ENCODE measurements at regions not wholly inside any gene's neighbourhood (a gene's known extent, or its start where the extent isn't known, plus 50 kb on each side); places are given as distances from the start of the nearest gene placed in this dataset.

GRCh38 chr16:55144651-55145050 lies 179.4 kb upstream of the IRX6 start:
- Histone ChIP-seq H2AFZ (ENCODE audit: low read length) (no peak overlapping the region), H3K4me2 (ENCODE audit: low read depth, low read length, poor library complexity, severe bottlenecking) (no peak overlapping the region), H3K4me3 (ENCODE audit: low read length, poor library complexity, severe bottlenecking) (no peak overlapping the region), H3F3A (ENCODE audit: low read depth) (no peaks in the 10 kb centered on the region), H4K20me1 (ENCODE audit: insufficient read depth, low read length, poor library complexity, severe bottlenecking) (no peaks in the 10 kb centered on the region), H3K36me3 (ENCODE audit: insufficient read depth, low read length) (no peaks in the 10 kb centered on the region), H3K4me1 (ENCODE audit: insufficient read depth, low read length, poor library complexity, severe bottlenecking) (peaks cover 10% of the 10 kb centered on the region), H3K9me2 (replicated peaks; ENCODE audit: low read depth, low read length) (no peaks in the 10 kb centered on the region), H3K9me3 (ENCODE audit: insufficient read depth, low read depth, low read length) (no peaks in the 10 kb centered on the region), H3K27me3 (ENCODE audit: insufficient read depth, low read length, poor library complexity, severe bottlenecking) (no peaks in the 10 kb centered on the region), H3K79me2 (ENCODE audit: insufficient read depth, low read length) (no peaks in the 10 kb centered on the region), H3K9ac (ENCODE audit: low read depth, low read length, poor library complexity, severe bottlenecking) (no peak overlapping the region)
- TF ChIP-seq EZH2phosphoT487 (IDR thresholded peaks at IDR 0.05; ENCODE audit: borderline replicate concordance), result no peak

DNA sequence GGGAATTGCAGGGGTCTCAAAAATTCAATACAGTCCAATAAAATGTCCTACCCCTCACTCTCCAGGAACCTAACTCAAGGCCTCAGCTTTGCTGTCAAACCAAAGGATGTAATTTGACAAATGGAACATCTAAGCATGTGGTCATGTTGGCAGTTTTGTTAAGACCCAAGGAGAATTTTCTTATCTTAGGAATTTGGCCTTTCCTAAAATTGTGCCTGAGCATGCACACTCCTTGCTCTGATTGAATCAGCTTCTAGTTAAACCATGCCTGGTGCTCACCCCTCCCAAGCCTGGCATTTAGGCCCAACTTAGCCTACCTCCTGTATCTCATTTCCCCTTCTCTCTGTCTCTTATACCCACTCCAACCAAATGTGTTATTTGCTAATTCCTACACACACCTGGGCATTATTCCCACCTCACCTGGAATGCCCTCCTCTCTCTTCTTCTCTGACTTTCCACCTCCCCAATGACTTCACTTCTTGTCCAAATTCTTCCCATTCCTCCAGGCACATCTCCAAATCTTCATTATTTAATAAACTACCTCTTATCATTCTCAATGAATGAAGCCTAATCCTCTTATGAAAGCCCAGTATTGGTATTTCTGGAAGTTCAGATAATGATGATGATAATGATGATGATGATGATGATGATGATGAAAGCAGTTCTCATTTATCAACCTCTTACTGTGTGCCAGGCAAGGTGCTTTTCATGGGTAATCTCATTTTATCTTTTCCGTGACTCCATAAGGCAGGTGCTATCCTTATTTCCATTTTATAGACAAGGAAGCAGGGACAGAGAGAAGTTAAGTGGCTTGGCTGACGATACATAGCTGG lies 178.0 kb upstream of the IRX6 start:
- no peaks in the 10 kb centered on the region for H3F3A ChIP-seq (ENCODE audit: low read depth)
- TF ChIP-seq EZH2phosphoT487 (IDR thresholded peaks at IDR 0.05; ENCODE audit: borderline replicate concordance) (no peak), CTCF (conservative IDR thresholded peaks at IDR 0.05; ENCODE audit: low read length) (no peak)
- no peak overlapping the region for H3K9ac ChIP-seq (ENCODE audit: low read depth, low read length, poor library complexity, severe bottlenecking)
- no peaks in the 10 kb centered on the region for H3K36me3 ChIP-seq (ENCODE audit: insufficient read depth, low read length)
- H4K20me1 ChIP-seq (ENCODE audit: insufficient read depth, low read length, poor library complexity, severe bottlenecking), result no peaks in the 10 kb centered on the region
- no peak overlapping the region for H2AFZ ChIP-seq (ENCODE audit: low read length)
- H3K27me3 ChIP-seq (ENCODE audit: insufficient read depth, low read length, poor library complexity, severe bottlenecking), result no peaks in the 10 kb centered on the region
- peaks cover 10% of the 10 kb centered on the region for H3K4me1 ChIP-seq (ENCODE audit: insufficient read depth, low read length, poor library complexity, severe bottlenecking)
- H3K4me3 ChIP-seq (ENCODE audit: low read length, poor library complexity, severe bottlenecking), result no peak overlapping the region
- no peaks in the 10 kb centered on the region for H3K9me3 ChIP-seq (ENCODE audit: insufficient read depth, low read depth, low read length)
- no peaks in the 10 kb centered on the region for H3K79me2 ChIP-seq (ENCODE audit: insufficient read depth, low read length)
- no peak overlapping the region for H3K4me2 ChIP-seq (ENCODE audit: low read depth, low read length, poor library complexity, severe bottlenecking)
- no peaks in the 10 kb centered on the region for H3K9me2 ChIP-seq (replicated peaks; ENCODE audit: low read depth, low read length)

DNA sequence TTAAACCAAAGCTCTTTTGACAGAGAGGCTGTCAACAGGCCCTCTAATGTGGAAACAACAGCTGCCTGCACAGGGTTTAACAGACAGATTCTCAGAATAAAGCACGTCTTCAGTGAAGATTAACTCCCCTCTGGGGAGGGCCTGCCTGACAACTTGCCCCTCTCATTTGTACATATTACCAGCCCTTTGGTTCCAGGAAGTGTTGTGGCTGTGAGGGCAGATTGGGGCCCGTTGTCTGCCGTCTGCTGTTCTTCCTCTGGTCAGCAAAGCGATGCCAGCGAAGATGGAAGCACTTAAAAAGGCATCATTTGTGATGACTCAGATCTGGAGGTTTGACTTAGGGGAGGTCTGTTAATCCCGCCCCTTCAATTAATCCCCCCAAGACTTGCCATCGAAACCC lies 177.0 kb upstream of the IRX6 start:
- no peaks in the 10 kb centered on the region for H3K9me3 ChIP-seq (ENCODE audit: insufficient read depth, low read depth, low read length)
- TF ChIP-seq CTCF (conservative IDR thresholded peaks at IDR 0.05; ENCODE audit: low read length), result no peak
- no peak for TF ChIP-seq EZH2phosphoT487 (IDR thresholded peaks at IDR 0.05; ENCODE audit: borderline replicate concordance)
- peak overlapping the region; percentile 66; the same call in 1 of the 2 replicates for H2AFZ ChIP-seq (ENCODE audit: low read length)
- peak overlapping the region; percentile 0 for H3K4me2 ChIP-seq (ENCODE audit: low read depth, low read length, poor library complexity, severe bottlenecking)
- no peak overlapping the region for H3K4me3 ChIP-seq (ENCODE audit: low read length, poor library complexity, severe bottlenecking)
- H4K20me1 ChIP-seq (ENCODE audit: insufficient read depth, low read length, poor library complexity, severe bottlenecking), result no peaks in the 10 kb centered on the region
- H3K79me2 ChIP-seq (ENCODE audit: insufficient read depth, low read length), result no peaks in the 10 kb centered on the region
- no peaks in the 10 kb centered on the region for H3K9me2 ChIP-seq (replicated peaks; ENCODE audit: low read depth, low read length)
- H3F3A ChIP-seq (ENCODE audit: low read depth), result no peaks in the 10 kb centered on the region
- peak overlapping the region; percentile 16 for H3K9ac ChIP-seq (ENCODE audit: low read depth, low read length, poor library complexity, severe bottlenecking)
- no peaks in the 10 kb centered on the region for H3K36me3 ChIP-seq (ENCODE audit: insufficient read depth, low read length)
- H3K27me3 ChIP-seq (ENCODE audit: insufficient read depth, low read length, poor library complexity, severe bottlenecking), result no peaks in the 10 kb centered on the region
- H3K4me1 ChIP-seq (ENCODE audit: insufficient read depth, low read length, poor library complexity, severe bottlenecking), result peaks cover 10% of the 10 kb centered on the region

Measured in Loucy (cell line).